DND-41 (cell line): ENCODE measurements at regions not wholly inside any gene's neighbourhood (a gene's known extent, or its start where the extent isn't known, plus 50 kb on each side); places are given as distances from the start of the nearest gene placed in this dataset.

Experiments
- ATAC-seq: fragments of 200-7000 bp; cut with Tn5 transposase; 3 replicates; pipeline ENCODE4 v1.9.1; 2021; ENCODE audit warnings: low read depth; ENCODE audit not compliant: insufficient read depth
- DNase-seq: peaks from one replicate; pipeline ENCODE4 v3.0.0-alpha.2; 2020
- H2AFZ ChIP-seq: 2 replicates; pipeline ENCODE4 v1.6.0; 2012; ENCODE audit warnings: low read depth, low read length
- H3K27ac ChIP-seq: 2 replicates; pipeline ENCODE4 v1.5.1; 2012; ENCODE audit warnings: low read length, inconsistent platforms
- H3K27me3 ChIP-seq: fragments of 200-600 bp; sonication (generic); 2 replicates; pipeline ENCODE4 v1.6.0; 2012; ENCODE audit warnings: low read length, mild to moderate bottlenecking, inconsistent platforms; ENCODE audit not compliant: insufficient read depth, poor library complexity
- H3K36me3 ChIP-seq: 2 replicates; pipeline ENCODE4 v1.5.1; 2012; ENCODE audit warnings: low read length, inconsistent platforms; ENCODE audit not compliant: insufficient read depth
- H3K4me1 ChIP-seq: 2 replicates; pipeline ENCODE4 v1.5.1; 2012; ENCODE audit warnings: mild to moderate bottlenecking, low read length; ENCODE audit not compliant: insufficient read depth
- H3K4me2 ChIP-seq: 2 replicates; pipeline ENCODE4 v1.6.0; 2012; ENCODE audit warnings: mild to moderate bottlenecking, moderate library complexity, low read length, inconsistent platforms; ENCODE audit not compliant: insufficient read depth
- H3K4me3 ChIP-seq, 2 experiments: fragments of 200-600 bp in 1 of 2; shearing (Covaris generic) in 1 of 2; 2 replicates each; pipeline ENCODE4 v1.5.1; 2012 to 2016; ENCODE audit warnings: inconsistent platforms in 2 of 2, low read length in 2 of 2, mild to moderate bottlenecking in 2 of 2, low read depth in 1 of 2, moderate library complexity in 1 of 2
- H3K79me2 ChIP-seq: 2 replicates; pipeline ENCODE4 v1.6.0; 2012; ENCODE audit warnings: low read length, inconsistent platforms; ENCODE audit not compliant: insufficient read depth
- H3K9ac ChIP-seq: 2 replicates; pipeline ENCODE4 v1.6.0; 2012; ENCODE audit warnings: low read depth, mild to moderate bottlenecking, inconsistent platforms, low read length, moderate library complexity
- H3K9me3 ChIP-seq: 2 replicates; pipeline ENCODE4 v1.5.1; 2012; ENCODE audit warnings: low read length, moderate library complexity, mild to moderate bottlenecking, inconsistent platforms; ENCODE audit not compliant: insufficient read depth, severe bottlenecking
- H4K20me1 ChIP-seq: 2 replicates; pipeline ENCODE4 v1.6.0; 2012; ENCODE audit warnings: low read length; ENCODE audit not compliant: insufficient read depth
- CTCF ChIP-seq: IDR thresholded peaks from 2 replicates; pipeline ENCODE4 v1.5.1; 2012; ENCODE audit warnings: borderline replicate concordance, low read length, moderate library complexity, mild to moderate bottlenecking; ENCODE audit not compliant: poor library complexity, severe bottlenecking; ENCODE audit errors: extremely low read depth
- EZH2 ChIP-seq: IDR thresholded peaks from 3 replicates; pipeline ENCODE4 v1.6.1; 2012; ENCODE audit warnings: borderline replicate concordance, low read depth, mild to moderate bottlenecking, moderate library complexity, low read length, inconsistent platforms; ENCODE audit not compliant: severe bottlenecking

GRCh38 chr16:55052348-55052734 is 121.7 kb downstream of the IRX5 start:
- DNase-seq (no peak), ATAC-seq (no peak)
- Histone ChIP-seq H3K4me1 (peaks cover 8% of the 10 kb centered on the region), H3K27me3 (no peaks in the 10 kb centered on the region), H3K4me2 (no peak overlapping the region), H2AFZ (no peak overlapping the region), H3K36me3 (no peaks in the 10 kb centered on the region), H3K27ac (no peak overlapping the region), H4K20me1 (no peaks in the 10 kb centered on the region), H3K9me3 (no peaks in the 10 kb centered on the region), H3K9ac (no peak overlapping the region), H3K79me2 (no peaks in the 10 kb centered on the region), H3K4me3 (no peak overlapping the region)
- TF ChIP-seq EZH2 (no peak), CTCF (no peak)

- ATAC-seq (no peak), DNase-seq (no peak)
- Histone ChIP-seq H3K9me3 (no peaks in the 10 kb centered on the region), H3K36me3 (no peaks in the 10 kb centered on the region), H3K27ac (no peak overlapping the region), H3K9ac (no peak overlapping the region), H3K27me3 (no peaks in the 10 kb centered on the region), H3K4me3 (no peak overlapping the region), H3K79me2 (no peaks in the 10 kb centered on the region), H3K4me2 (no peak overlapping the region), H4K20me1 (no peaks in the 10 kb centered on the region), H2AFZ (no peak overlapping the region), H3K4me1 (peaks cover 8% of the 10 kb centered on the region)
- no peak for TF ChIP-seq CTCF
- no peak for TF ChIP-seq EZH2
Observed at GRCh38 chr16:55052741-55053415, 122.2 kb downstream of the IRX5 start.

- TF ChIP-seq EZH2: no peak
- TF ChIP-seq CTCF: no peak
- Histone ChIP-seq H3K27me3 (no peaks in the 10 kb centered on the region), H3K4me2 (no peak overlapping the region), H3K4me1 (peaks cover 8% of the 10 kb centered on the region), H3K4me3 (no peak overlapping the region), H3K36me3 (no peaks in the 10 kb centered on the region), H3K9me3 (no peaks in the 10 kb centered on the region), H4K20me1 (no peaks in the 10 kb centered on the region), H3K9ac (no peak overlapping the region), H3K27ac (no peak overlapping the region), H3K79me2 (no peaks in the 10 kb centered on the region), H2AFZ (no peak overlapping the region)
- ATAC-seq (no peak), DNase-seq (no peak)
Observed at GRCh38 chr16:55055262-55055661, 124.6 kb downstream of the IRX5 start.
